Activated naive CD4-positive, alpha-beta T cell (primary cell): ENCODE measurements at regions not wholly inside any gene's neighbourhood (a gene's known extent, or its start where the extent isn't known, plus 50 kb on each side); places are given as distances from the start of the nearest gene placed in this dataset.
"Not testable (repeated sequence)": the region's sequence is repeated elsewhere in the genome, so short reads cannot be mapped to it uniquely, and the experiment has no call there.

Experiments used
- DNase-seq, 4 experiments: peaks; one replicate each; lab custom pipeline; 2025; lab: John Stamatoyannopoulos, UW

DNA sequence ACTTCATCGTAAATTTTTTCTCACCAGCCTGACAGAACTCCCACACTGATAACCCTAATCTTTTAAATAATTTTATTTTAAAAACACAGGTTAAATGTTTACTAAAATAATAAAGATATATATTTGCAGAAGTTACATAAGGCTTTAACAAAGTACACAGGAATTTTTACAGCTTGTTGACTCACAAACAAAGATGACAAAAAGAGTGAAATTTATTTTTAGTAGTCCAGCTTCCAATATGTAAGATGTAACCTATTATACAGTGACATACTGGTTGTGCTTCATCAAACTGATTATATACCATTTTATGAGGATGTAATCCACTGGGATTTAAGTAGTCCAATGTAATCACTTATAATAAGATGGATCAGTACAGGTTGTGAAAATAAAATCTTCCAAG lies 348.9 kb upstream of the SLC39A10 start:
- DNase-seq = no peak

GRCh38 chr2:195307751-195308150 lies 349.3 kb upstream of the SLC39A10 start:
- no peak for DNase-seq

DNA sequence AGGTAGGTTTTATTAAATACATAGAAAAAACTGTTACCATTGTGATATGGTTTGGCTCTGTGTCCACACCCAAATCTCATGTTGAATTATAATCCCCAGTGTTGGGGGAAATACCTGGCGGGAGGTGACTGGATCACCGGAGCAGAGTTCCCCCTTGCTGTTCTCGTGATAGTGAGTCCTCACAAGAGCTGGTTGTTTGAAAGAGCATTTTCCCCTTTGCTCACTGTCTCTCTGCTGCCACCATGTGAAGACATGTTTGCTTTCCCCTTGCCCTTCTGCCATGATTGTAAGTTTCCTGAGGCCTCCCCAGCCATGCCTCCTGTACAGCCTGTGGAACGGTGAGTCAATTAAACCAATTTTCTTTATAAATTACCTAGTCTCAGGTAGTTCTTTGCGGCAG lies 352.7 kb upstream of the SLC39A10 start:
- no peak for DNase-seq

DNA sequence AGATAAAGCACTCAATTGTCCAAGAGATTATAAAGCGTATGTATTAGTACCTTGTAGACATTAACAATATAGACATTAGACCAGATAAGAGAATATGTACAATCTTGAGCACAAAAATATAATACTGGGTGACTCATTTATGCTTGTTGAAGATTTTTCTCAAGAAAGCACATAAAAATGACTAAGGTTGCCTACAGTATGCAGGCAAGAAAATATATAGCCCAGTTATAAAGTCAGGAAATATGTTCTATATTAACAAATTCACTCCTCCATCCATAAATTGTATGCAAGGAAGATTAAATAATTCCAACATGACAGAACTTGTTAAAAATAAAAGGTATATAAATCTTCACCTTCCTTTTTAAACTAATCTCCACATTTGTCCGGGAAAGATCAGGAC lies 356.4 kb upstream of the SLC39A10 start:
- DNase-seq = no peak

- DNase-seq = no peak
These were observed 357.4 kb upstream of the SLC39A10 start for GRCh38 chr2:195299600-195299999.

GRCh38 chr2:195296490-195296889 lies 360.5 kb upstream of the SLC39A10 start:
- no peak for DNase-seq

- DNase-seq = no peak
These were observed 367.9 kb upstream of the SLC39A10 start for GRCh38 chr2:195289081-195289480.

DNA sequence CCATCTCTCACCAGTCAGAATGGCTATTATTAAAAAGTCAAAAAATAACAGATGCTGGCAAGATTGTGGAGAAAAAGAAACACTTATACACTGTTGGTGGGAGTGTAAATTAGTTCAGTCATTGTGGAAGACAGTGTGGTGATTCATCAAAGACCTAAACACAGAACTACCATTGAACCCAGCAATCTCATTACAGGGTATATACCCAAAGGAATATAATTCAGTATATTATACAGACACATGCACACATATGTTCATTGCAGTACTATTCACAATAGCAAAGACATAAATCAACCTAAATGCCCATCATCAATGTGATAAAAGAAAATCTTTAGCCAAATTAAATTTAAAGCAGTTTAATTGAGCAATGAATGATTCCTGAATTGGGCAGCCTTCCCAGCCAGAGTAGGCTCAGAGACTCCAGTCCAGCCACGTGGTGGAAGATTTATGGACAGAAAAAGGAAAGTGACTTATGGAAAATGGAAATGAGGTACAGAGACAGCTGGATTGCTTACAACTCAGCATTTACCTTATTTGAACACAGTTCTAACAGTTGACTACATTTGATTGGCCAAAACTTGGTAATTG lies 377.1 kb upstream of the SLC39A10 start:
- DNase-seq = no peak

- no peak for DNase-seq
These were observed 386.5 kb upstream of the SLC39A10 start for GRCh38 chr2:195270466-195271039.

DNA sequence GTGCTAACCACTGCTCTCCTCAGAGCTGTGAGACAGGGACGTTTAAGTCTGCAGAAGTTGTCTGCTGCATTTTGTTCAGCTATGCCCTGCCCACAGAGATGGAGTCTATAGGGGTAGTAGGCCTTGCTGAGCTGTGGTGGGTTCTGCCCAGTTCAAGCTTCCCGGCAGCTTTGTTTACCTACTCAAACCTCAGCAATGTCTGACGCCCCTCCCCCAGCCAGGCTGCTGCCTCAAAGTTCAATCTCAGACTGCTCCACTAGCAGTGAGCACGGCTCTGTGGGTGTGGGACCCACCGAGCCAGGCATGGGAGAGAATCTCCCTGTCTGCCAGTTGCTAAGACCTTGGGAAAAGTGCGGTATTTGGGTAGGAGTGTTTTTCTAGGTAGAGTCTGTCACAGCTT lies 387.8 kb upstream of the SLC39A10 start:
- no peak for DNase-seq

DNA sequence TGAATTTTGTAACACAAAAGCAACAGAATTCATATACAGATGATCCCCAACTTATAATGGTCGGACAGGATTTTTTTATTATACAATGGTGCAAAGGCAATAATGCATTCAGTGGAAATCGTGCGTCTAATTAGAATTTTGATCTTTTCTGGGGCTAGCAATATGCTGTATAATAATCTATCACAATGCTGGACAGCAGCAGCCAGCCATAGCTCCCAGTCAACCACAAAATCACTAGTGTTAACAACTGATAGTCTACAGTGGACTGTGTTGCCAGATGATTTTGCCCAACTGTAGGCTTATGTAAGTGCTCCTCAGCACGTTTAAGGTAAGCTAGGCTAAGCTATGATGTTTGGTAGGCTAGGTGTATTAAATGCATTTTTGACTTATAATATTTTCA lies 399.0 kb upstream of the SLC39A10 start:
- no peak for DNase-seq

GRCh38 chr2:195252018-195252417 lies 405.0 kb upstream of the SLC39A10 start:
- no peak for DNase-seq

- DNase-seq = no peak
These were observed 405.8 kb upstream of the SLC39A10 start for GRCh38 chr2:195251214-195251613.

GRCh38 chr2:195238826-195239225 lies 418.2 kb upstream of the SLC39A10 start:
- no peak for DNase-seq

- DNase-seq = no peak
These were observed 418.6 kb upstream of the SLC39A10 start for GRCh38 chr2:195238379-195238778.

DNA sequence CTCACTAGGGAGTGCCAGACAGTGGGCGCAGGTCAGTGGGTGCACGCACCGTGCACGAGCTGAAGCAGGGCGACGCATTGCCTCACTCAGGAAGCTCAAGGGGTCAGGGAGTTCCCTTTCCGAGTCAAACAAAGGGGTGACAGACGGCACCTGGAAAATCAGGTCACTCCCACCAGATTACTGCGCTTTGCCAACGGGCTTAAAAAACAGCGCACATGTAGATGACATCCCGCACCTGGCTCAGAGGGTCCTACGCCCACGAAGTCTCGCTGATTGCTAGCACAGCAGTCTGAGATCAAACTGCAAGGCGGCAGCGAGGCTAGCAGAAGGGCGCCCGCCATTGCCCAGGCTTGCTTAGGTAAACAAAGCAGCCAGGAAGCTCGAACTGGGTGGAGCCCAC lies 428.5 kb upstream of the SLC39A10 start:
- not testable (repeated sequence) for DNase-seq

- DNase-seq = no peak
These were observed 443.0 kb upstream of the SLC39A10 start for GRCh38 chr2:195214072-195214471.

- DNase-seq = no peak
These were observed 444.4 kb upstream of the SLC39A10 start for GRCh38 chr2:195212586-195212985.

DNA sequence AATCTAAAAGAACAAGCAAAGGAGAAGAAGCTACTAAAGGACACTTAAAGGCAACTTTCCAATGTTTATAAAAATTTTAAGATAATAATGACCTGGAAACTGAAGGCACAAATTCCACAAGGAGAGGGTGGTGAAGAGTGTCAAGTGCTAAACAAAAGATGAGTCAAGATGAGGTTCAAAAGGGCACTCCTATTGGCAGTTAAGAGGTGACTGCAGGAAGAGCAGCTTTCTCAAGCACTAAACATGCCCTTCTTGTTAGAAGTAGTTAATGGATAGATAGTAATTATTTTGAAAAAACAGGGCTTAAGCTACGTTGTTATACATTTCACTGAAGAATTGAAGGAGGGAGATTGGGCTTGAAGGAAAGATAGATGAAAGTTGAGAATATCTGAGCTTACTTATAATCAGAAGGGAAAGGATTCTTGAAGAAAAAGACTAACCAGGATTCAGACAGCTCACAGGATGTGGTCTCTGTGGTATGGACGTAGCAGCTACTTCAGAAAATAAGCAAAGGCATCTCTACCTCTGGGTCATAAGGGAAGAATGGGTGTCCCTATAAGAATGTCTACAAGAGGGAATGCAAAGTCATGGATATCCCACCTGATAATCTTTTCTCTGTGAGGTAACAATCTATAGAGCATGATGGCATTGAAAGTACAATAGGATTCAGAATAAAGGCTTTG lies 454.7 kb upstream of the SLC39A10 start:
- DNase-seq = no peak

GRCh38 chr2:195199864-195200263 lies 457.2 kb upstream of the SLC39A10 start:
- no peak for DNase-seq

- no peak for DNase-seq
These were observed 475.8 kb upstream of the SLC39A10 start for GRCh38 chr2:195181059-195181705.

DNA sequence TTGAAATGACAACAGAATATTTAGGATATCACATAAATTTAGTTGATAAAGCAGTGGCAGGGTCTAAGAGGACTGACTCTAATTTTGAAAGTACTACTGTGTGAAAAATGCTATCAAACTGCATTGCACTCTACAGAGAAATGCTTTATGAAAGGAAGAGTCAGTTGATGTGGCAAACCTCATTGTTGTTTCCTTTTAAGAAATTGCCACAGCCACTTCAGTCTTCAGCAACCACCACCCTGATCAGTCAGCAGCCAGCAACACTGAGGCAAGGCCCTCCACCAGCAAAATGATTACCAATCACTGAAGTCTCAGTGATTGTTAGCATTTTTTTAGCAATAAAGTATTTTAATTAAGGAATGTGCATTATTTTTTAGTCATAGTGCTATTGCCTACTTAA lies 488.7 kb upstream of the SLC39A10 start:
- no peak for DNase-seq

- no peak for DNase-seq
These were observed 492.1 kb upstream of the SLC39A10 start for GRCh38 chr2:195164930-195165329.
